ENCODE measurements at regions not wholly inside any gene's neighbourhood (a gene's known extent, or its start where the extent isn't known, plus 50 kb on each side); places are given as distances from the start of the nearest gene placed in this dataset.
"Not testable (repeated sequence)": the region's sequence is repeated elsewhere in the genome, so short reads cannot be mapped to it uniquely, and the experiment has no call there.

DNA sequence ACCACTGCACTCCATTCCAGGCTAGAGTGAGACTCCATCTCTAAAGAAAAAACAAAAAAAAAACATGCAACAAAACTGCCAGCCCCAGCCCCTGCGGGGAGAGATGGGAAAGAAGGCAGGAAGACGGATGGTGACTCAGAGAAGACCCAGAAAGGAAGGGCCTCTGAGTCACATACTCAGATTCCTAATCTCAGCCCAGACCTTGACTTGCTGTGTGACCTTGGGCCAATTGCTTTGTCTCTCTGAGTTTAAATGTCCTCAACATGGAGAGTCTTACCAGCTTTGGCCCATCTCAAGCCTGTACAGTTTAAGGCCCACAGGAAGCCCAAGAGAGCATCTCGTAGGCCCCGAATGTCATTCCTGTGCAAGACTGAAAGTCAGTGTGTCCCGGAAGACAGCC lies 86.5 kb upstream of the LHX1 start:
- WGBS, 4 donors: 69 to 88% (median 79%) methylated on average over 5 of the region's 5 CpGs
- DNase-seq (no peak), ATAC-seq (no peak)
- TF ChIP-seq POLR2A (IDR thresholded peaks at IDR 0.05): no peak
- TF ChIP-seq, protein P1, sequence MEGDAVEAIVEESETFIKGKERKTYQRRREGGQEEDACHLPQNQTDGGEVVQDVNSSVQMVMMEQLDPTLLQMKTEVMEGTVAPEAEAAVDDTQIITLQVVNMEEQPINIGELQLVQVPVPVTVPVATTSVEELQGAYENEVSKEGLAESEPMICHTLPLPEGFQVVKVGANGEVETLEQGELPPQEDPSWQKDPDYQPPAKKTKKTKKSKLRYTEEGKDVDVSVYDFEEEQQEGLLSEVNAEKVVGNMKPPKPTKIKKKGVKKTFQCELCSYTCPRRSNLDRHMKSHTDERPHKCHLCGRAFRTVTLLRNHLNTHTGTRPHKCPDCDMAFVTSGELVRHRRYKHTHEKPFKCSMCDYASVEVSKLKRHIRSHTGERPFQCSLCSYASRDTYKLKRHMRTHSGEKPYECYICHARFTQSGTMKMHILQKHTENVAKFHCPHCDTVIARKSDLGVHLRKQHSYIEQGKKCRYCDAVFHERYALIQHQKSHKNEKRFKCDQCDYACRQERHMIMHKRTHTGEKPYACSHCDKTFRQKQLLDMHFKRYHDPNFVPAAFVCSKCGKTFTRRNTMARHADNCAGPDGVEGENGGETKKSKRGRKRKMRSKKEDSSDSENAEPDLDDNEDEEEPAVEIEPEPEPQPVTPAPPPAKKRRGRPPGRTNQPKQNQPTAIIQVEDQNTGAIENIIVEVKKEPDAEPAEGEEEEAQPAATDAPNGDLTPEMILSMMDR (IDR thresholded peaks at IDR 0.05): no peak
- Histone ChIP-seq H3K27ac (no peak overlapping the region), H3K36me3 (no peaks in the 10 kb centered on the region), H3K9me3 (no peaks in the 10 kb centered on the region), H3K4me1 (no peaks in the 10 kb centered on the region), H3K27me3 (peaks cover 0 to 50% (median 18%) of the 10 kb centered on the region in 9 donors), H3K4me3 (no peak overlapping the region)
- intact Hi-C loops (cut with DNase I): no loop called here

DNA sequence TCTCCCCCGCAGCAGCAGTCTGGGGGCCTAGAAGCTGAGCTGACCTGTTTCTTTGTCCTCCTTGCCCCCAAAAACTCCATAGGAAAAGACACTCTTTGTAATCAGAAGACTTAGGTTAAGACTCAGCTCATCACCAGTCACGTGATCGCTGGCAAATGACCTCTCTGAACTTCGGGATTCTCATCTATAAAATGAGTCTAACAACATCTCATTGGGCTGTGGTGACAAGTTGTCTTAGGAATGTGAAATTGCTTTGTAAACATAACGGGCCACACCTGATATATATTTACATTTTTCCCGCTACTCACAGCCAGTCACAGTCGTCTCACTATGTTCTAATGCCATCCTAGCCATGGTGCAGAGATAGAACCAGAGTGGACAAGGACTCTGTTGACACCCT lies 86.0 kb upstream of the LHX1 start:
- no peak for DNase-seq
- H3K27ac ChIP-seq: no peak overlapping the region
- no peaks in the 10 kb centered on the region for H3K36me3 ChIP-seq
- intact Hi-C loops (cut with DNase I): no loop called here
- H3K4me3 ChIP-seq: no peak overlapping the region
- no peaks in the 10 kb centered on the region for H3K9me3 ChIP-seq
- no peak for ATAC-seq
- TF ChIP-seq POLR2A (IDR thresholded peaks at IDR 0.05): no peak
- TF ChIP-seq, protein P1 (IDR thresholded peaks at IDR 0.05): no peak
- H3K4me1 ChIP-seq: no peaks in the 10 kb centered on the region
- peaks cover 0 to 49% (median 15%) of the 10 kb centered on the region in 9 donors for H3K27me3 ChIP-seq
- WGBS, 4 donors: 69 to 80% (median 79%) methylated on average over 7 of the region's 7 CpGs

DNA sequence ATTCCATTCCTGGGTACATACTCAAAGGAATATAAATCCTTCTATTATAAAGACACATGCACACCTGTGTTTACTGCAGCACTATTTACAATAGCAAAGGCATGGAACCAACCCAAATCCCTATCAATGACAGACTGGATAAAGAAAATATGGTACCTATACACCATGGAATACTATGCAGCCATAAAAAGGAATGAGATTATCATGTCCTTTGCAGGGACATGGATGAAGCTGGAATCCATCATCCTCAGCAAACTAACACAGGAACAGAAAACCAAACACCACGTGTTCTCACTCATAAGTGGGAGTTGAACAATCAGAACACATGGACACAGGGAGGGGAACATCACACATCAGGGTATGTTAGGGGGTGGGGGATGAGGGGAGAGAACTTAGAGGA lies 84.8 kb upstream of the LHX1 start:
- ATAC-seq; DNase-seq; H3K4me1 ChIP-seq; H3K27ac ChIP-seq; H3K4me3 ChIP-seq; H3K9me3 ChIP-seq; intact Hi-C loops (cut with DNase I); H3K36me3 ChIP-seq: not testable (repeated sequence)
- H3K27me3 ChIP-seq: peaks cover 0 to 44% (median 8%) of the 10 kb centered on the region in 9 donors
- 67 to 83% (median 73%) methylated on average over 1 of the region's 1 CpG for WGBS, 4 donors

DNA sequence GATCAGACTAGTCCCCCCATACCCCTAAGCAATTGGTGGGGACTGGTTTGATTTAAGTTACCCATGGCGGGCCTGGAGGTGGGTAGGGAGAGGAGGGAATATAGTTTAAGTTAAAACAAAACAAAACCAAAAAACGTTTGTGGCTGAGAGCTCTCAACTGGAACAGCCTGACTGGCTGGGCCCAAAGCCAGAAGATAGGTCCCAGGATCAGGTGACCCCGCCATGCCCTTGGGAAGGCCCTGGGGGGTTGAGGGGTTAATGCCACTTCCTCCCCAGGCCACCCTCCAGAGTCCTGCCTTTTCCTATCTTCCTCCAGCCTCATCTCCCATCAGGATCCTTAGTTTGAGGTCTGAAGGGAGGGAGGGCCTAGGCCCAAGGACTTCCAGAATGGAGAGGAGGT lies 82.3 kb upstream of the LHX1 start:
- H3K27me3 ChIP-seq: peaks cover 0 to 44% (median 8%) of the 10 kb centered on the region in 9 donors
- intact Hi-C loops (cut with DNase I): no loop called here

DNA sequence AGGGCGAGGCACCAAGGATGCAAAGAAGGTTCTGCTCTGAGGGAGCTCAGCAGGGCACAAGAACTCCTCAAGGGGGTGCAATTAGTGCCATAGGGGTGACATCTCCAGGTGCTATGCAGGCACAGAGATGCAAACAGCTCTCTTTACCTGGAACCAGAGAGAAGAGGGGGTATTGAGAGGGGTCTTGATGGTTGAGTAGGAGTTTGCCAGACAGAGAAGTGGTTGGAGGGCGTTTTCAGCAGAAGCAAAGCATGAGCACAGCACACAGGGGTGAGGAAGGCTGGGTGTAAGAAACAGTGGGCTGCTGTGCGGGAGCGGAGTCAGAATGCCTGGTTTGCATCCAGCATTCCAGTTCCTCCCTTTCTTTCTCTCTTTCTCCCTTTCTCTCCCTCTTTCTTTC lies 81.8 kb upstream of the LHX1 start:
- no peak overlapping the region for H3K27ac ChIP-seq
- no peak for DNase-seq
- no peaks in the 10 kb centered on the region for H3K4me1 ChIP-seq
- TF ChIP-seq POLR2A (IDR thresholded peaks at IDR 0.05): no peak
- TF ChIP-seq, protein P1 (IDR thresholded peaks at IDR 0.05): no peak
- H3K9me3 ChIP-seq: no peaks in the 10 kb centered on the region
- H3K27me3 ChIP-seq: peaks cover 0 to 39% (median 9%) of the 10 kb centered on the region in 9 donors
- no peak overlapping the region for H3K4me3 ChIP-seq
- H3K36me3 ChIP-seq: no peaks in the 10 kb centered on the region
- no peak for ATAC-seq
- WGBS, 4 donors: 84 to 89% (median 87%) methylated on average over 4 of the region's 4 CpGs
- intact Hi-C loops (cut with DNase I): no loop called here

More for the DNA sequence above, 82.3 kb upstream of the LHX1 start:
- Histone ChIP-seq H3K4me1 (no peaks in the 10 kb centered on the region), H3K4me3 (no peak overlapping the region), H3K36me3 (no peaks in the 10 kb centered on the region), H3K9me3 (no peaks in the 10 kb centered on the region), H3K27ac (no peak overlapping the region)
- TF ChIP-seq, protein P1 (IDR thresholded peaks at IDR 0.05): no peak
- no peak for TF ChIP-seq POLR2A (IDR thresholded peaks at IDR 0.05)
- WGBS, 4 donors: 47 to 55% (median 50%) methylated on average over 3 of the region's 3 CpGs
- no peak for ATAC-seq
- DNase-seq: no peak
